AG10803 (cell line): ENCODE measurements at regions not wholly inside any gene's neighbourhood (a gene's known extent, or its start where the extent isn't known, plus 50 kb on each side); places are given as distances from the start of the nearest gene placed in this dataset.

Experiments used
- DNase-seq: peaks from one replicate; pipeline ENCODE4 v3.0.0; 2010; ENCODE audit warnings: low read depth
- H3K4me3 ChIP-seq: 2 replicates; pipeline ENCODE4 v1.5.1; 2011; ENCODE audit warnings: mild to moderate bottlenecking, low read length, control low read depth
- CTCF ChIP-seq: conservative IDR thresholded peaks from 2 replicates; pipeline ENCODE4 v1.5.1; 2011; ENCODE audit warnings: mild to moderate bottlenecking, low read length, control low read depth, inconsistent platforms

- TF ChIP-seq CTCF, result no peak
- H3K4me3 ChIP-seq, result no peak overlapping the region
- DNase-seq, result no peak
These were observed 287.4 kb downstream of the BUD13 start for GRCh38 chr11:116485425-116485824.

GRCh38 chr11:116482716-116483115 is 290.1 kb downstream of the BUD13 start:
- no peak for TF ChIP-seq CTCF
- H3K4me3 ChIP-seq, result no peak overlapping the region
- DNase-seq, result no peak

GRCh38 chr11:116481126-116481675 is 291.6 kb downstream of the BUD13 start:
- DNase-seq, result no peak
- no peak overlapping the region for H3K4me3 ChIP-seq
- no peak for TF ChIP-seq CTCF

GRCh38 chr11:116478669-116479668 is 293.8 kb downstream of the BUD13 start:
- no peak for TF ChIP-seq CTCF
- DNase-seq, result no peak

GRCh38 chr11:116478205-116478604 is 294.6 kb downstream of the BUD13 start:
- no peak for DNase-seq
- no peak overlapping the region for H3K4me3 ChIP-seq
- no peak for TF ChIP-seq CTCF

More at GRCh38 chr11:116478669-116479668, 293.8 kb downstream of the BUD13 start:
- no peak overlapping the region for H3K4me3 ChIP-seq

GRCh38 chr11:116473790-116474346 is 298.9 kb downstream of the BUD13 start:
- TF ChIP-seq CTCF, result no peak
- no peak overlapping the region for H3K4me3 ChIP-seq
- no peak for DNase-seq
